Heart left ventricle (tissue), 16 donors: ENCODE measurements at regions not wholly inside any gene's neighbourhood (a gene's known extent, or its start where the extent isn't known, plus 50 kb on each side); places are given as distances from the start of the nearest gene placed in this dataset.

ENCODE experiments used
- ATAC-seq, 4 donors: fragments of 200-7000 bp; cut with Tn5 transposase; one replicate each; pipeline ENCODE4 v1.9.1; 2020 to 2022; ENCODE audit warnings: moderate library complexity in 4 of 4, mild to moderate bottlenecking in 3 of 4, moderate number of reproducible peaks in 1 of 4
- DNase-seq, 5 donors: peaks; one replicate each; pipeline ENCODE4 v3.0.0-alpha.2; 2020
- H3K27ac ChIP-seq, 12 donors: fragments of 200-600 bp; sonication (generic) in 4 of 12; one replicate each; pipeline versions ENCODE4 v1.5.0 to v1.8.0; 2016 to 2022; ENCODE audit warnings: mild to moderate bottlenecking in 2 of 12
- H3K27me3 ChIP-seq, 9 donors: fragments of 200-600 bp; sonication (generic) in 2 of 9; one replicate each; pipeline versions ENCODE4 v1.5.1 to v1.8.0; 2016 to 2022; ENCODE audit warnings: mild to moderate bottlenecking in 3 of 9
- H3K36me3 ChIP-seq, 9 donors: fragments of 200-600 bp; sonication (generic) in 2 of 9; one replicate each; pipeline versions ENCODE4 v1.5.0 to v1.8.0; 2018 to 2022; ENCODE audit warnings: mild to moderate bottlenecking in 2 of 9
- H3K4me1 ChIP-seq, 12 donors: fragments of 200-600 bp; sonication (generic) in 4 of 12; one replicate each; pipeline versions ENCODE4 v1.5.0 to v1.8.0; 2016 to 2022; ENCODE audit warnings: mild to moderate bottlenecking in 3 of 12
- H3K4me3 ChIP-seq, 12 donors: fragments of 200-600 bp; sonication (generic) in 4 of 12; one replicate each; pipeline versions ENCODE4 v1.5.0 to v1.8.0; 2017 to 2022; ENCODE audit warnings: mild to moderate bottlenecking in 9 of 12, moderate library complexity in 4 of 12
- H3K9me3 ChIP-seq, 12 donors: fragments of 200-600 bp; sonication (generic) in 4 of 12; one replicate each; pipeline versions ENCODE4 v1.5.0 to v1.8.0; 2016 to 2022; ENCODE audit warnings: mild to moderate bottlenecking in 1 of 12
- POLR2A ChIP-seq, 2 donors: fragments of 450-650 bp; IDR thresholded peaks; one replicate each; pipeline ENCODE4 v1.6.1; 2017; ENCODE audit warnings: antibody characterized with exemption in 2 of 2, mild to moderate bottlenecking in 2 of 2, moderate library complexity in 2 of 2
- WGBS, 4 donors: extraction: QIAGEN DNeasy Blood & Tissue Kit in 2 of 4; methylation state at CpG; one replicate each; pipeline versions ENCODE4 v1.1.5 to v1.1.7; 2013 to 2018; 5-methylcytosine and 5-hydroxymethylcytosine counted together
- intact Hi-C, 10 donors: fragments of 100-400 bp; cut with DNase I; formaldehyde crosslinking; loops; one replicate each; pipeline versions ENCODE4 v1.11.1 to v1.14.2; 2022
- TF ChIP-seq, protein P1 (sequence below), 12 donors: fragments of 200-600 bp; sonication (generic) in 4 of 12; IDR thresholded peaks; one replicate each; pipeline versions ENCODE4 v1.5.0 to v1.8.0; 2018 to 2022; ENCODE audit warnings: antibody characterized with exemption in 12 of 12, mild to moderate bottlenecking in 5 of 12
- donor health status: ischemic (EF 13 %, LVEDD 7.1; RV severe dilation, severe dysfunction).
- donor health status: healthy with polysubstance abuse.
- donor health status: DM: no; HTN: yes; CAD: no.
- donor health status: DM: no; HTN: no; CAD: no.
- donor health status: ischemic (EF 25% LVEDD 6.9; RV normal size, moderate dysfunction).
- donor health status: ischemic (EF 25% LVEDD 5.7; RV mildly dilated, moderate dysfunction).
- donor health status: healthy.
- donor health status: DM: yes; HTN: yes; CAD: no.
- donor health status: ischemic (EF 35%, LVEDD 5.7; RV mildly dilated, moderate dysfunction).
- donor health status: nonischemic (EF 11% LVEDD 7.7; RV severe dilation, severe dysfunction).
- donor health status: DM: yes; HTN: yes; CAD: no.
- donor health status: PGD.
- donor health status: ischemic (EF 29% LVEDD 5.4; RV normal size, mild dysfunction).
- donor health status: nonischemic (EF 23%, LVEDD 6.1; RV moderate dilation, normal function).

DNA sequence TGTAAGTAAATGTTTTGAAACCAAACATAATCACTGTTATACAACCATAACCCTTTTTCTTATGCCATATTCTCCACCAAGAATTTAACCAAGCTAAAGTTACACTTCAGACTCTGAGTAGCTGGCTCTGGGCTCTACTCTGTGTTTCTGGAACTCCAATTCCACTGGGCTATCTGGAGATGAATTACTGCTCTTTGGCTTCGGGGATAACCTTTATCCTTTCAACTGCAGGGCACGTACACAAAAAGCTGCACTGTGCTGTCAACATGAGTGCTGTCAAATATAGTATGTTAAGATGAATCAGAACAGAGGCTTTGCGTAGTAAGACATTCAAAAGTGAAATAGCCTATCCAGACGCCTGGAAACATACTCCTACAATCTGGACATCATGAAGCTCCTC, 500.6 kb downstream of the LTN1 start:
- ATAC-seq (no peak), DNase-seq (no peak)
- H3K4me3 ChIP-seq = no peak overlapping the region
- no peaks in the 10 kb centered on the region for H3K36me3 ChIP-seq
- H3K27me3 ChIP-seq = no peaks in the 10 kb centered on the region
- 82 to 90% (median 83%) methylated on average over 4 of the region's 4 CpGs for WGBS, 4 donors
- no peak for TF ChIP-seq POLR2A (IDR thresholded peaks at IDR 0.05)
- TF ChIP-seq, protein P1, sequence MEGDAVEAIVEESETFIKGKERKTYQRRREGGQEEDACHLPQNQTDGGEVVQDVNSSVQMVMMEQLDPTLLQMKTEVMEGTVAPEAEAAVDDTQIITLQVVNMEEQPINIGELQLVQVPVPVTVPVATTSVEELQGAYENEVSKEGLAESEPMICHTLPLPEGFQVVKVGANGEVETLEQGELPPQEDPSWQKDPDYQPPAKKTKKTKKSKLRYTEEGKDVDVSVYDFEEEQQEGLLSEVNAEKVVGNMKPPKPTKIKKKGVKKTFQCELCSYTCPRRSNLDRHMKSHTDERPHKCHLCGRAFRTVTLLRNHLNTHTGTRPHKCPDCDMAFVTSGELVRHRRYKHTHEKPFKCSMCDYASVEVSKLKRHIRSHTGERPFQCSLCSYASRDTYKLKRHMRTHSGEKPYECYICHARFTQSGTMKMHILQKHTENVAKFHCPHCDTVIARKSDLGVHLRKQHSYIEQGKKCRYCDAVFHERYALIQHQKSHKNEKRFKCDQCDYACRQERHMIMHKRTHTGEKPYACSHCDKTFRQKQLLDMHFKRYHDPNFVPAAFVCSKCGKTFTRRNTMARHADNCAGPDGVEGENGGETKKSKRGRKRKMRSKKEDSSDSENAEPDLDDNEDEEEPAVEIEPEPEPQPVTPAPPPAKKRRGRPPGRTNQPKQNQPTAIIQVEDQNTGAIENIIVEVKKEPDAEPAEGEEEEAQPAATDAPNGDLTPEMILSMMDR (IDR thresholded peaks at IDR 0.05) = no peak
- H3K4me1 ChIP-seq = peaks cover 0 to 10% (median 0%) of the 10 kb centered on the region in 12 donors
- no peaks in the 10 kb centered on the region for H3K9me3 ChIP-seq
- intact Hi-C loops = no loop called here
- H3K27ac ChIP-seq = no peak overlapping the region

DNA sequence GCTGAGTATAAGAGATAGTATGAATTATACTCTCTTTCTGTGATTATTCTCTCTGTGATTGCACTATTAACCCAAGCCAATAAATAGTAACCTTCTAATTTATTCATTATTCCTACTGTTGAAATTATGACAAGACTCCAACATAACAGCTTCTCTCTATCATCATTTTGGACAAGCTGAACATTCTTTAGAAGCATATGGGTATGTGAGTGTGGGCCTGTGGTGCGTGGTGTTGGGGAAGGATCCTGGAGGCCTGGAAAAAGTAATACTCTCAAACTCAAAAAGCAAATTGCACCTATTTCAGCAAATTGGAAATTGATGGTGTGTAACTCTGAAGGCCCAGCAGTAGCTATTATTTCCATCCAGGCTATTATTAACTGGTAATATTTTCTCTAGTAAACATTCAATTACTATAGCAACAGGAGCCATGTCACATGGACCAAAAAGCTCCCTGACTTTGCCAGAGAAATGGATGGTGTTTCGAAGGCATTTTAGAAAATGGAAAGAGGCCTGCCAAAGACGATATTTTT, 502.8 kb downstream of the LTN1 start:
- intact Hi-C loops = no loop called here
- no peak for TF ChIP-seq POLR2A (IDR thresholded peaks at IDR 0.05)
- TF ChIP-seq, protein P1 (IDR thresholded peaks at IDR 0.05) = no peak
- Histone ChIP-seq H3K27me3 (no peaks in the 10 kb centered on the region), H3K4me1 (peaks cover 0 to 10% (median 0%) of the 10 kb centered on the region in 12 donors), H3K4me3 (no peak overlapping the region), H3K36me3 (no peaks in the 10 kb centered on the region), H3K27ac (no peak overlapping the region), H3K9me3 (no peaks in the 10 kb centered on the region)
- ATAC-seq (no peak), DNase-seq (no peak)
- 79 to 85% (median 82%) methylated on average over 3 of the region's 3 CpGs for WGBS, 4 donors

DNA sequence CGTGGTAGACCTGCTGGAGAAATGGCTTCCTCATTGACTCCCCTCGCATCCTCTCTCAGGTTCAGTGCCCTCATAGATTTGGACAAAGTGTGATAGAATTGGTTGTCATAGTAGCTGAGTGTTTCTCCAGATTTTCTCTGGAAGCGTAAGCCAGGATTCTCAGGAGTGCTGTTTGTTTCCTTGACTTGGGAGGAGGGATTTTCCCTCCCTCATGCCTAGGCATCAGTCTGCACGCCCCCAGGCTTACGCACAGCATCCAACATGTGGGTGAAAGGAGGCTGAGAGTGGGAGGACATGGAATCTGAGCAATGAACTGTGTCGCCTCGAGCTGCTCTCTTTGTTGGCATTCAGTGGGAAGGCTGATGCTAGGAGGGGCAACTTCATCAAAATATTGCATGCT, 503.5 kb downstream of the LTN1 start:
- no peak overlapping the region for H3K27ac ChIP-seq
- WGBS, 4 donors = 51 to 64% (median 58%) methylated on average over 7 of the region's 7 CpGs

DNA sequence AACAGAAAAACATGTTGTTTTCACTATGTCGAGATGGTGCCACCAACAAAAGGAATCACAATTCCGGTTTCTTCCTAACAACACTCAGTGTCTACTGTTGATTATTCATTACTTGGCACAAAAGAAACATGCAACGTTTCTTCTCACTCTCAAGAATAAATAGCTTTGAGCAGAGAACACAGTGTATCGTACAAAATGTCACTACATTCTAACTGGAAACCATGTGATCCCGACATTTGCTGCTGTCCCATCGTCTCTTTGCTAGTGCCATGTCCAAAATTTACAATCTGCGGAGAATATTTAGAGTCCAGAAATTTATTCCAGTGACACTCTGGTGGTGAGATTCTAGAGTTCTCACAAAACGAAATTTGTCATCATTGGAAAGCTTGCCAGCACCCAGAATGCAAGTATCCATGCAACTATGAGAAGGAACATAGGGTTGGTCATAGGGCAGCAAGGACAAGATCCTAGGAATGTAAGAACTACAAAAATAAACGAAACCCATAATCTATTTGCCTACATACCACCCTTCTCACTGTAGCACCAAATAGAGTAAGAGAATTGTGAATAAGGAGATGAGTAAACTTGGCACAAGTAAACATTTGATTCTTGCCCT, 505.1 kb downstream of the LTN1 start:
- H3K4me1 ChIP-seq = peaks cover 0 to 10% (median 0%) of the 10 kb centered on the region in 12 donors
- intact Hi-C loops = no loop called here
- no peak for DNase-seq
- no peaks in the 10 kb centered on the region for H3K27me3 ChIP-seq
- no peak overlapping the region for H3K4me3 ChIP-seq
- TF ChIP-seq, protein P1 (IDR thresholded peaks at IDR 0.05) = no peak
- TF ChIP-seq POLR2A (IDR thresholded peaks at IDR 0.05) = no peak
- 81 to 91% (median 86%) methylated on average over 9 of the region's 9 CpGs for WGBS, 4 donors
- no peaks in the 10 kb centered on the region for H3K36me3 ChIP-seq
- no peaks in the 10 kb centered on the region for H3K9me3 ChIP-seq
- no peak overlapping the region for H3K27ac ChIP-seq
- no peak for ATAC-seq

More for the DNA sequence above, 503.5 kb downstream of the LTN1 start:
- DNase-seq (no peak), ATAC-seq (no peak)
- intact Hi-C loops = no loop called here
- Histone ChIP-seq H3K27me3 (no peaks in the 10 kb centered on the region), H3K4me1 (peaks cover 0 to 10% (median 0%) of the 10 kb centered on the region in 12 donors), H3K36me3 (no peaks in the 10 kb centered on the region), H3K9me3 (no peaks in the 10 kb centered on the region), H3K4me3 (no peak overlapping the region)
- no peak for TF ChIP-seq POLR2A (IDR thresholded peaks at IDR 0.05)
- TF ChIP-seq, protein P1 (IDR thresholded peaks at IDR 0.05) = no peak
